ENCODE measurements at regions not wholly inside any gene's neighbourhood (a gene's known extent, or its start where the extent isn't known, plus 50 kb on each side); places are given as distances from the start of the nearest gene placed in this dataset.

DNA sequence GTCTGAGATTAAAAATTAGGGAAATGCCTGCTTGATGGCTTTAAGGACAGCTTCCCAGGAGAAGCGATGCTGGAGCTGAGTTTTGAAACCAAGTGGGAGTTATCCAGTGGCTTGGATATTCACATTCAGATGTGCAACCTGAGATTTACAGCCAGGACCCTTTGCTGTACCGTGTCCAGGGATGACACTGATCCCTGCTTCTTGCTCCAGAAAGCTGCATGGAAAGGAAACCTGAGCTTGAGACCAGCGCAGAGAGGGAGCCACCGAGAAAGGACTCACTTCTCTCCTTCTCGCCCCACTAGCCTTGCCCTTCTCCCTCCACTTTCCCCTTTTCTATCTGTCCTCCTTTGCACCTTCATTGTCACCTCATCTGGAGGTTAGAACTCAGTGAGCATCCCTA lies 254.5 kb upstream of the PPARGC1A start:
- no peak for DNase-seq

DNA sequence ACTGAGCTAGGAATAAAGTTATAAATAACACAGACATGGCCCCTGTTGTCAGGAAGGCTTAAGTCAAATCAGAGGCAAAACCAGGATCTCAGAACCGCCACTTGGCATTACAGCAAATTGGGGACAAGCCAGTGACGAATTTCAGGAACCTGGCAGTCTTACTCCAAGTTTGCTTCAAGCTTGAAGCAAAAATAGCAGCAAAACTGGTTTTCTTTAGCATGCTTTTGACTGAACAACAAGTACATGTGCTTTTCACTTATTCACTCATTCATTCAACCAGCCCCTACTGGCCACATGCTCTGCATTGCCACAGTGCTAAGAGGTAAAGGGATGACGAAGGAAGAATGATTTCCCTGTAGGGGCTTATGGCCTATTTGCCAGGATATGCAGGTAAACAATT lies 253.9 kb upstream of the PPARGC1A start:
- DNase-seq: no peak

- DNase-seq: no peak
Measured at GRCh38 chr4:24141836-24142235, 252.0 kb upstream of the PPARGC1A start.

GRCh38 chr4:24140892-24141291 lies 251.0 kb upstream of the PPARGC1A start:
- no peak for DNase-seq

GRCh38 chr4:24137671-24138601 lies 248.1 kb upstream of the PPARGC1A start:
- DNase-seq: no peak

GRCh38 chr4:24131954-24132673 lies 242.3 kb upstream of the PPARGC1A start:
- no peak for DNase-seq

DNA sequence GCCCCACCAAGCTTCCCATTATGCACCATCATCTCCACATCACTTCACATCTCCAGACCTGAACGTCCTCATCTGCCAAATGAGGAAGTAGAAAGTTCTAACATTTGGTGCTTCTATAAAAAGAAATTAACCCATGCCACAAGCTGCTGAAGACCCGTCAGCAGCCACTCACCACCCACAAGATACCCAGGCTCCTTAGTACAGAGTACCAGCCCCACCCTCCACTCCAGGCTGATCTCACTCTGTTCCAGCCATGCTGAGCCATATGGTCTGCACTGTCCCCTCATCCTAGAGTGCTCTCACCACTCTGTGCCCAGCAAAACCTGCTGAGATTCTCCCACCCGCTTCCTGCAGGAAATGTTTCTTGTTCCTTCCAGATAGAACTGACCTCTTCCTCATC lies 240.8 kb upstream of the PPARGC1A start:
- DNase-seq: no peak

DNA sequence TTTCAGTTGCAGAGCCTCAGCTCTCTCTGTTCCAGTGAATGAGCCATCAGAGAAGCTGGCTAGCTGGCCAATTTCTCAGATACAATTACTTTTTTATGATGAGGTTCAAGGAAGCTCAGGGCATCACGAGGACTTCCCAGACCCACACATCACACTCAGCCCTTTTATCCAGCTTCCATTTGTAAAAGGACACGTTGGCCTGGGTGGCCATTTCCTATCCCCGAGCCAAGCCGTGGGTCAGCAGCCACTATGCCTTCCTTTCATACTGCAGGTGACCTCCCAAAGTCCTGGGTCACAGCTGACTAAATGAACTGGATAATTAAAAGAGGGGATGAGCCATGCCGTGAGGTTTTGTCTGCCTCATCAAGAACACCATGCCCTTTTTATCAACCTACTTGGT lies 236.9 kb upstream of the PPARGC1A start:
- no peak for DNase-seq

DNA sequence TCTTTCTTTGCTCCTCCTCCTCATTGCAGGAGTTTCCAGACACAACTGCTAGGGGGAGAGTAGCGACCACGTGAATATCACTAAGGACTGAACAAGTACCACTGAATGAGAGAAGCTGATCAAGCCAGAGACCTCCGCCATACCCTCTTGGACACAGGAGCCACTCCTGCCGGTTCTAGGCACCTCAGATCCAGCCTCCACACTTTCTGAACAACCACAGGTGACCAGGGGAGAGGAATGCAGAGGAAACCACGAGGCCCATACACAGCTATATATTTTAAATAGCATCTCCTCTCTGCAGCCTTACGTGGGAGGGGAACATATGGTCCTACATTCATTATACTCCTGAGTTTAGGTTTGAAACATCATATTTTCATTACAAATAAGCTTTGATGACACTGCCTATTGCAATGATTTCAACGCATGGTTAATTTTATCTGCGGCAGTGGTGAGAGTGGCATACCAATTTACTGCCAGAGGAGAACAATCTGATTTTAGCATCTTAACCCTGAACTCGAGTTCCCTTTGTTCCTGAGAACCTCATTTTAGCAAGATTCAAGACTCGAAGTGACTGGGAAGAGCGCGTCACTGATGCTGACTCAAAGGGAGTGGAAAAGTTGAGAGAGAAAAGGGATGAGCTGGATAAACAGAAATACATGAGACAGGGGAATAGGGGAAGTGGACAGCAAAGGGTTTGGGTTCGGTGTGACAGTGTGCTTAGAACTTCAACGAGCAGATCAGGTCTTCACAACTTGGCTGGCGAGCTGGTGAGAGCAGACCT lies 231.7 kb upstream of the PPARGC1A start:
- no peak for DNase-seq

GRCh38 chr4:24117975-24118374 lies 228.1 kb upstream of the PPARGC1A start:
- no peak for DNase-seq

GRCh38 chr4:24116107-24116506 lies 226.3 kb upstream of the PPARGC1A start:
- DNase-seq: no peak

DNA sequence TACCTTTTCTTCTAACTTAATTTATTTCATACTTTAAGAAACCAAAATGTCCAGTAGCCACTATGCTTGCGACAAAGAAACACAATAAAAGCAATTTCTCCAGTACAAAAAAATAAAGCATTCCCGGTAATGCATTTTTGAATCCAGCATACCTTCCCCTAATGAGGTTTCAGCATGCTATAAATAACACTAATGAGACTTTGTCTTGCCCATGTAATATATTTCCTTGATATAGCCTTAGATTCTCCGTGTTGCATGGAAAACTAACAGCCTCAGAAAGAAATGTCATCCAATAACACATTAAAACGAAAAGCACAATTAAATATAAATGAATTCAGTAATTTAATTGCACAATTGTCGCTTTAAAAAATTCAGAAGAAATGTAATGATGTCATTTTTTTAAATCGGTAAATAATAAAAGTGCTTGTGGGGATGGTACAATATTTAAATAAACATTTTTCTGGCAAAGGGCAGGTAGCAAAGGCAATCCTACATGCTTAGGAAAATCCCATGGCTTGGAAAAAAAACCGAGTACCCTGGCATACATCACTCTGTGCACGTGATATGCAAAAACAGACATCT lies 225.2 kb upstream of the PPARGC1A start:
- DNase-seq: no peak

- no peak for DNase-seq
Measured at GRCh38 chr4:24114444-24114843, 224.6 kb upstream of the PPARGC1A start.

GRCh38 chr4:24112466-24112865 lies 222.6 kb upstream of the PPARGC1A start:
- no peak for DNase-seq

DNA sequence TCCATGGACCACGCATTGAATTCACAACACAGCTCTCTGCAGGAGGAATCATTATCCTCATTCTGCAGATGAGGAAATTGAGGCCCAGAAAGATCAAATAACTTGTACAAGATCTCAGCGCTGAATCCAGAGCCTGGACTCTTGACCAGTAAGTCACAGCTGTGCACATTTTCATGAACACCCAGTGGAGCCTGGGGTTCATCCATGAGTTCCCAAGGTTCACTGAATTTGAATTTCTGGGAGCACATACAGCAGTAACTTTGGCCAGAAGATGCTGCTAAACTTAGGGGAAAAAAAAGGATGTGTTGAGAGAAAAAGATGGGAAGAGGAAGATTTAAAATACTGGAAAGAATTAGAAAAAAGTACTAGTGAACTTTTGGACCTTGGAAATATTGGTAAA lies 218.7 kb upstream of the PPARGC1A start:
- no peak for DNase-seq

DNA sequence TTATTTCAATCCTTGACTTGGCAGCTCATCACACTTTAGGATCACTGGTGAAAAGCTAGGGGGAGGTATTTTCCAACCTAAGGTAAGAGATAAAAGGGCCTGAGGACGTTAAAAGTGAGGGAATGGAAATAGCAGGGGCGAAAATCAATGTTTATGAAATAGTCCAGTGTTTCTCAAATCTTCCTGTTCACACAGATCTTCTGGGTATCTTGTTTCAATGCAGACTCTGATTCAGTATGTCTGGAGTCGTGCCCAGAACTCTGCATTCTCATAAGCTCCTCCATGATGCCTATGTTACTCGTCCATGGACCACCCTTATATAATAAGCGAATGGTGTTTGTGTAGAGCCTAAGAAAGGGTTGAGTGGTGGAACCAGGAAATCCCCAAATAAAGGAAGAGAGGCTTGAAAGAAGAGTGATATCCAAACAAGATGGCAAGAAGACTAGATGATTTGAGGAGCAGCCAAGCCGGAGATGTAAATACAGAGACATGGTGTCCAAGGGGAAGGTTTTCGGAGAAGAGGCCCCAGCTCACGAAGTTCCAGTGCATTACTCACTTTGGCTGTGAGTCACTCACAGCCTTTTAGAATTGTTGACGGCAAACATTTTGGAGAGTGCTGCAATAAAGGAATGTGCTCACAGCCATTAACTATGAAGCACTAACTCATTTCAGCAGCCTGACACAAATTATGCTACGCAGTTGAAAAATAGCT lies 215.6 kb upstream of the PPARGC1A start:
- DNase-seq: no peak

DNA sequence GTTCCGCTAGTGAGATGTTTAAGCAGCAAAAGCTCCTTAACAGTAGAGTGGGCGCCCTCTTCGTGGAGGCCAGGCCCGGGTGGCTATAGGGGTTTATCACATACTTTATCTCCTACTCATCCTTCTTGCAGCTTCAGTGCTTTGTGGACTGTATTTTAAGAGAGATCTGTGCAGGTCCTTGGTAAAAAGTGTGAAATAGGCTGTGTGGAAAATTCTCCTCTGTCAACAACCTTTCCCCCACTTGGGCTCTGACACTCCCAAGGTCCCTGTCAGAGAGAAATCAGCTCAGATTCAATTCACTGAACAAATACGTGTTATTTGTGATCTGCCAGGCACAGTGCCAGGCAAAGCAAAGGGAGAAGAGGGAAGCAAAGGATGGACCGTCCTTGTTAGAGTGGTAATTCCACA lies 214.3 kb upstream of the PPARGC1A start:
- DNase-seq: no peak

DNA sequence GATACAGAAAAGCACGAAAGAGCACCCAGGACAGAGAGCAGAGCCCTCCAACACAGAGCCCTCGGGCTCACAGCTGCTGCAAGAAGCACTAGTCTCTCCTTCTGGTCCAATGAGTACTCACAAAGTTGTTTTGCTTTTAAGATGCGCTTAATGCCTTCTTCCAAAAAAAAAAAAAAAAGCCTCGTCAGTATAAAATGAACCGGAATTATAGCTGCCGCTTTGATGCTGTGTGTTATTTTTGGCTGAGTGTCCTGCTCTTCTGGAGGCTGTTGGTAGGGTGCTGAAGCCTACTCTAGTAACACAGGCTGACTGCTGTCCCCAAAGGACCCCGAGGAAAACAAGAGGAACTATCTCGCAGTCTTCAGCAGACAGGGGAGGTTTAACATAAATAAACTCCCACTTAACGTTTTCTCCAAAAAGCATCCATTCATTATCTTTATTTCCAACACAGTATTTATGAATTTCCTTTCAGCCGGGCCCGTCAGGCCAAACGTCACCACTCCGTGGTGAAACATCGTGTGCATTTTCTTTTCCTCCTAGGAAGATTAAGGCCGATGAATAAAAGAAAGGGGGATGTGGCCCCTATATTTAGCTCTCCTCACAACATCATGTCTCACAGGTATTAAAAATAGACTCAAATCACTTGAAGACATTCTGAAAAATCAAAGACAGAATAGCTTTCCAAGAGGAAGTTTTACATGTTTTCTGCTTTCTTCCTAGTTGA lies 213.7 kb upstream of the PPARGC1A start:
- no peak for DNase-seq

DNA sequence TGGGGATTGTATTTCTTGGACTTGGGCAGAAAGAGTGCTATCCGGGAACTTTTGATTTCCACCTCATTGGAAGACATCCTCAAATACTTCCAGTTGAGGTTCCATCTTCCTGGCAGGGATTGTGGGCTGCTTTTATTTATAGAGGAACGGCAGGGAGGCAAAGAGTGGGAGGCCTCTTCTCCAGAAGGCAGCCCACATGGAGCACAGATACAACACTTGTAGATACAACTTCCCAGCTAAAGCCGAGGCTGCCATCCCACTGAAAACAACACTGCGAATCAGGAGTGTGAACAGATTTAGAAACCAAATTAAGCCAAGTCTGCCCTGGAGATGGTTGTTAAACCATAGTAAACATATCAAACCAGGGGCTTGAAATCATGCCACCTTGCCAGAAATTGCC lies 212.8 kb upstream of the PPARGC1A start:
- DNase-seq: no peak

GRCh38 chr4:24096603-24097002 lies 206.8 kb upstream of the PPARGC1A start:
- no peak for DNase-seq

DNA sequence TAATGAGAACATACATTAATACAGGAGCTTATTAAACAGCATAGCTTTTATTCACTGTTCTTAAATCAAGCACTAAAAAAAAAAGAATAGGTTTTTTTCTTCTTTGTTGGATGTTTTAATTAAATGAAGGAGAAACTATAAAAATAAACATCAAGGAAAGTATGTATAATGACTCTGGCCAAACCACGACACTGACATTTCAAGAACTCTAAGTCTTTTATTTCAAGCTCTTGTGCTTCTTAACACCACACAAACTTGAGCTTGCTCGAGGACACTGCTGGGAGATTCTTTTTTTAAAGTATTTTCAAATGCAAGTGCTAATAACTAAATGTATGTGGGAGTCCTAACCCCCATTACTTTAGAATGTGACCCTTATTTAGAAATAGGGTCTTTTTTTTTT lies 204.9 kb upstream of the PPARGC1A start:
- DNase-seq: no peak

DNA sequence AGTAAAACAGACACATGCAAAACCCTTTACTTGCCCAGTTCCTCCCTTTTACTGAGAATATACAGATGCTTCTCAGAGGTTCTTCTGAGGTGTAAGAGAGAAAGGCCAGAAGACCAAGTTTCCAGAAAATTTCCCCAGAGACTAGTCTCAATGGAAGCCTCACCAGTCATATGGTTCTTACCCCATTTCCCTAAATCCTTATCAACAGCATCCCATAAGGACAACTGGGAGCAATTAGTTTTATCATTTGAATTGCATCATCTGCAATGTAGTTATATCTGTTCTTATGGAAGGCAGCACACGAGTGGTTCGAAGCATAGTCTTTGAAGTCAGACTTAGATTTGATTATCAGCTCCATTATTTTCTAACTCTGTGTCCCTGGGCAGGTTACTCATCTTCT lies 203.6 kb upstream of the PPARGC1A start:
- DNase-seq: no peak
